ENCODE measurements at regions not wholly inside any gene's neighbourhood (a gene's known extent, or its start where the extent isn't known, plus 50 kb on each side); places are given as distances from the start of the nearest gene placed in this dataset.

DNA sequence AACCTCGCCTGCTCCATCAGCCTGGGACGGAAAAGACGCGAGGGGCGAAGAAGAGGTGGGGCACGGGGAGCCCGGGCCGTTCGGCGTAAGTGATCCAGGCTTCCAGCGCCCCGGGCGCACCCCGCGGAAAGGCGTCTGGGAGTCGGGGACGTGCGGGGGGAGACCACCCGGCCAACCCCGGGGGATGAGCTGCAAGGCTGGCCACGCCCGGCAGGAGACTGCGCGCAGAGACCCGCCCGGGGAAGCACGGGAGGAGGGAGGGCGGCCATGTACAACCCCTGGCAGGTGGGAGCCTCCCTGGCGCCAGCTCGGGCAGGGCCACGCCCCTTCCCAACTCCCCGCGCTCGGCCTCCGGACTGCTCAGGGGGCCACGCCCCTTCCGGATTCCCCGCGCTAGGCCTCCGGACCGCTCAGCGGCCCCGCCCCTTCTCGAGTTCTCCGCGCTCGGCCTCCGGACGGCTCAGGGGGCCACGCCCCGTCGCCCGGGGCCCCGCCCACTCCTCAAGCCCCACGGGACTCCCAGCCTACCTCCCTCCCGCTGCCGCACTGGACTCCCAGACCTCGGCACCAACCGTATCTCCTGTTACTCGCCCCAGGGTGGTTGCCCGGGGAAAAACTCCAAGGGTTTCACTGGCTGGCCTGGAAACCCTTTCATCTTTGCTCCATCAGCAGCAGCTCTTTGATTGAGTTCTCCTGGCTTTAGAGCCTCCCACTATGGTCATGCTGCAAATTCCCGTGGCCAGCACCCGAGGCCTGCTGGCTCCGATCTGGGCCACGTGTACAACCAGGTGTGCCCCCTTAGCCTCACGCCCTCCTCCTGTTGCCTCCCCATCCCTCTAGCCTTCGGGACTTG, 284.4 kb downstream of the ZEB1 start (continued):
- TF ChIP-seq ZBTB48 (tag by site-specific recombination; IDR thresholded peaks at IDR 0.05) = peak; percentile 76
- no peak for TF ChIP-seq ZNF132 (tag by site-specific recombination; IDR thresholded peaks at IDR 0.05; ENCODE audit: borderline replicate concordance)
- TF ChIP-seq SP7 (tag by site-specific recombination; IDR thresholded peaks at IDR 0.05) = peak; percentile 59; the same call in 1 of the 2 replicates
- TF ChIP-seq, protein P1, sequence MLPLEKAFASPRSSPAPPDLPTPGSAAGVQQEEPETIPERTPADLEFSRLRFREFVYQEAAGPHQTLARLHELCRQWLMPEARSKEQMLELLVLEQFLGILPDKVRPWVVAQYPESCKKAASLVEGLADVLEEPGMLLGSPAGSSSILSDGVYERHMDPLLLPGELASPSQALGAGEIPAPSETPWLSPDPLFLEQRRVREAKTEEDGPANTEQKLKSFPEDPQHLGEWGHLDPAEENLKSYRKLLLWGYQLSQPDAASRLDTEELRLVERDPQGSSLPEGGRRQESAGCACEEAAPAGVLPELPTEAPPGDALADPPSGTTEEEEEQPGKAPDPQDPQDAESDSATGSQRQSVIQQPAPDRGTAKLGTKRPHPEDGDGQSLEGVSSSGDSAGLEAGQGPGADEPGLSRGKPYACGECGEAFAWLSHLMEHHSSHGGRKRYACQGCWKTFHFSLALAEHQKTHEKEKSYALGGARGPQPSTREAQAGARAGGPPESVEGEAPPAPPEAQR (tag by site-specific recombination; IDR thresholded peaks at IDR 0.05) = no peak
- TF ChIP-seq ZNF2 (tag by site-specific recombination; IDR thresholded peaks at IDR 0.05) = no peak
- TF ChIP-seq ZNF239 (tag by site-specific recombination; IDR thresholded peaks at IDR 0.05) = no peak
- TF ChIP-seq, protein P2, sequence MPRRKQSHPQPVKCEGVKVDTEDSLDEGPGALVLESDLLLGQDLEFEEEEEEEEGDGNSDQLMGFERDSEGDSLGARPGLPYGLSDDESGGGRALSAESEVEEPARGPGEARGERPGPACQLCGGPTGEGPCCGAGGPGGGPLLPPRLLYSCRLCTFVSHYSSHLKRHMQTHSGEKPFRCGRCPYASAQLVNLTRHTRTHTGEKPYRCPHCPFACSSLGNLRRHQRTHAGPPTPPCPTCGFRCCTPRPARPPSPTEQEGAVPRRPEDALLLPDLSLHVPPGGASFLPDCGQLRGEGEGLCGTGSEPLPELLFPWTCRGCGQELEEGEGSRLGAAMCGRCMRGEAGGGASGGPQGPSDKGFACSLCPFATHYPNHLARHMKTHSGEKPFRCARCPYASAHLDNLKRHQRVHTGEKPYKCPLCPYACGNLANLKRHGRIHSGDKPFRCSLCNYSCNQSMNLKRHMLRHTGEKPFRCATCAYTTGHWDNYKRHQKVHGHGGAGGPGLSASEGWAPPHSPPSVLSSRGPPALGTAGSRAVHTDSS (tag by site-specific recombination; IDR thresholded peaks at IDR 0.05) = no peak
- no peak for TF ChIP-seq OSR2 (tag by site-specific recombination; IDR thresholded peaks at IDR 0.05)
- TF ChIP-seq YY2 (tag by site-specific recombination; IDR thresholded peaks at IDR 0.05) = no peak
- peak; percentile 78; the same call in 1 of the 2 replicates for TF ChIP-seq ZBTB7A (tag by site-specific recombination; IDR thresholded peaks at IDR 0.05; ENCODE audit: low read depth)
- TF ChIP-seq ZBTB1 (tag by site-specific recombination; IDR thresholded peaks at IDR 0.05) = no peak
- TF ChIP-seq, protein P3, sequence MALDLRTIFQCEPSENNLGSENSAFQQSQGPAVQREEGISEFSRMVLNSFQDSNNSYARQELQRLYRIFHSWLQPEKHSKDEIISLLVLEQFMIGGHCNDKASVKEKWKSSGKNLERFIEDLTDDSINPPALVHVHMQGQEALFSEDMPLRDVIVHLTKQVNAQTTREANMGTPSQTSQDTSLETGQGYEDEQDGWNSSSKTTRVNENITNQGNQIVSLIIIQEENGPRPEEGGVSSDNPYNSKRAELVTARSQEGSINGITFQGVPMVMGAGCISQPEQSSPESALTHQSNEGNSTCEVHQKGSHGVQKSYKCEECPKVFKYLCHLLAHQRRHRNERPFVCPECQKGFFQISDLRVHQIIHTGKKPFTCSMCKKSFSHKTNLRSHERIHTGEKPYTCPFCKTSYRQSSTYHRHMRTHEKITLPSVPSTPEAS (tag by site-specific recombination; IDR thresholded peaks at IDR 0.05) = no peak
- TF ChIP-seq ZNF658 (tag by site-specific recombination; IDR thresholded peaks at IDR 0.05) = no peak
- TF ChIP-seq ZNF530 (tag by site-specific recombination; IDR thresholded peaks at IDR 0.05; ENCODE audit: low read depth) = no peak
- peak; percentile 64 for TF ChIP-seq ZNF341 (tag by site-specific recombination; IDR thresholded peaks at IDR 0.05; ENCODE audit: low read depth)
- peak; percentile 91 for TF ChIP-seq KLF16 (tag by site-specific recombination; IDR thresholded peaks at IDR 0.05)
- peak; percentile 77; the same call in 1 of the 2 replicates for TF ChIP-seq IKZF3 (tag by site-specific recombination; IDR thresholded peaks at IDR 0.05)
- TF ChIP-seq, protein P4, sequence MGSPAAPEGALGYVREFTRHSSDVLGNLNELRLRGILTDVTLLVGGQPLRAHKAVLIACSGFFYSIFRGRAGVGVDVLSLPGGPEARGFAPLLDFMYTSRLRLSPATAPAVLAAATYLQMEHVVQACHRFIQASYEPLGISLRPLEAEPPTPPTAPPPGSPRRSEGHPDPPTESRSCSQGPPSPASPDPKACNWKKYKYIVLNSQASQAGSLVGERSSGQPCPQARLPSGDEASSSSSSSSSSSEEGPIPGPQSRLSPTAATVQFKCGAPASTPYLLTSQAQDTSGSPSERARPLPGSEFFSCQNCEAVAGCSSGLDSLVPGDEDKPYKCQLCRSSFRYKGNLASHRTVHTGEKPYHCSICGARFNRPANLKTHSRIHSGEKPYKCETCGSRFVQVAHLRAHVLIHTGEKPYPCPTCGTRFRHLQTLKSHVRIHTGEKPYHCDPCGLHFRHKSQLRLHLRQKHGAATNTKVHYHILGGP (tag by site-specific recombination; IDR thresholded peaks at IDR 0.05) = no peak
- no peak for TF ChIP-seq MEIS1 (CRISPR knock-in tag; IDR thresholded peaks at IDR 0.05; ENCODE audit: borderline replicate concordance)
- TF ChIP-seq, protein P5, sequence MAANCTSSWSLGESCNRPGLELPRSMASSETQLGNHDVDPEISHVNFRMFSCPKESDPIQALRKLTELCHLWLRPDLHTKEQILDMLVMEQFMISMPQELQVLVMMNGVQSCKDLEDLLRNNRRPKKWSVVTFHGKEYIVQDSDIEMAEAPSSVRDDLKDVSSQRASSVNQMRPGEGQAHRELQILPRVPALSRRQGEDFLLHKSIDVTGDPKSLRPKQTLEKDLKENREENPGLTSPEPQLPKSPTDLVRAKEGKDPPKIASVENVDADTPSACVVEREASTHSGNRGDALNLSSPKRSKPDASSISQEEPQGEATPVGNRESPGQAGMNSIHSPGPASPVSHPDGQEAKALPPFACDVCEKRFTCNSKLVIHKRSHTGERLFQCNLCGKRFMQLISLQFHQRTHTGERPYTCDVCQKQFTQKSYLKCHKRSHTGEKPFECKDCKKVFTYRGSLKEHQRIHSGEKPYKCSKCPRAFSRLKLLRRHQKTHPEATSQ (tag by site-specific recombination; IDR thresholded peaks at IDR 0.05) = no peak
- TF ChIP-seq ZNF121 (tag by site-specific recombination; IDR thresholded peaks at IDR 0.05) = no peak
- no peak for TF ChIP-seq ZFP37 (tag by site-specific recombination; IDR thresholded peaks at IDR 0.05)
- TF ChIP-seq ZNF558 (tag by site-specific recombination; IDR thresholded peaks at IDR 0.05) = no peak
- TF ChIP-seq, protein P6, sequence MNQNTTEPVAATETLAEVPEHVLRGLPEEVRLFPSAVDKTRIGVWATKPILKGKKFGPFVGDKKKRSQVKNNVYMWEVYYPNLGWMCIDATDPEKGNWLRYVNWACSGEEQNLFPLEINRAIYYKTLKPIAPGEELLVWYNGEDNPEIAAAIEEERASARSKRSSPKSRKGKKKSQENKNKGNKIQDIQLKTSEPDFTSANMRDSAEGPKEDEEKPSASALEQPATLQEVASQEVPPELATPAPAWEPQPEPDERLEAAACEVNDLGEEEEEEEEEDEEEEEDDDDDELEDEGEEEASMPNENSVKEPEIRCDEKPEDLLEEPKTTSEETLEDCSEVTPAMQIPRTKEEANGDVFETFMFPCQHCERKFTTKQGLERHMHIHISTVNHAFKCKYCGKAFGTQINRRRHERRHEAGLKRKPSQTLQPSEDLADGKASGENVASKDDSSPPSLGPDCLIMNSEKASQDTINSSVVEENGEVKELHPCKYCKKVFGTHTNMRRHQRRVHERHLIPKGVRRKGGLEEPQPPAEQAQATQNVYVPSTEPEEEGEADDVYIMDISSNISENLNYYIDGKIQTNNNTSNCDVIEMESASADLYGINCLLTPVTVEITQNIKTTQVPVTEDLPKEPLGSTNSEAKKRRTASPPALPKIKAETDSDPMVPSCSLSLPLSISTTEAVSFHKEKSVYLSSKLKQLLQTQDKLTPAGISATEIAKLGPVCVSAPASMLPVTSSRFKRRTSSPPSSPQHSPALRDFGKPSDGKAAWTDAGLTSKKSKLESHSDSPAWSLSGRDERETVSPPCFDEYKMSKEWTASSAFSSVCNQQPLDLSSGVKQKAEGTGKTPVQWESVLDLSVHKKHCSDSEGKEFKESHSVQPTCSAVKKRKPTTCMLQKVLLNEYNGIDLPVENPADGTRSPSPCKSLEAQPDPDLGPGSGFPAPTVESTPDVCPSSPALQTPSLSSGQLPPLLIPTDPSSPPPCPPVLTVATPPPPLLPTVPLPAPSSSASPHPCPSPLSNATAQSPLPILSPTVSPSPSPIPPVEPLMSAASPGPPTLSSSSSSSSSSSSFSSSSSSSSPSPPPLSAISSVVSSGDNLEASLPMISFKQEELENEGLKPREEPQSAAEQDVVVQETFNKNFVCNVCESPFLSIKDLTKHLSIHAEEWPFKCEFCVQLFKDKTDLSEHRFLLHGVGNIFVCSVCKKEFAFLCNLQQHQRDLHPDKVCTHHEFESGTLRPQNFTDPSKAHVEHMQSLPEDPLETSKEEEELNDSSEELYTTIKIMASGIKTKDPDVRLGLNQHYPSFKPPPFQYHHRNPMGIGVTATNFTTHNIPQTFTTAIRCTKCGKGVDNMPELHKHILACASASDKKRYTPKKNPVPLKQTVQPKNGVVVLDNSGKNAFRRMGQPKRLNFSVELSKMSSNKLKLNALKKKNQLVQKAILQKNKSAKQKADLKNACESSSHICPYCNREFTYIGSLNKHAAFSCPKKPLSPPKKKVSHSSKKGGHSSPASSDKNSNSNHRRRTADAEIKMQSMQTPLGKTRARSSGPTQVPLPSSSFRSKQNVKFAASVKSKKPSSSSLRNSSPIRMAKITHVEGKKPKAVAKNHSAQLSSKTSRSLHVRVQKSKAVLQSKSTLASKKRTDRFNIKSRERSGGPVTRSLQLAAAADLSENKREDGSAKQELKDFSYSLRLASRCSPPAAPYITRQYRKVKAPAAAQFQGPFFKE (tag by site-specific recombination; IDR thresholded peaks at IDR 0.05; ENCODE audit: borderline replicate concordance) = no peak
- TF ChIP-seq ZNF248 (tag by site-specific recombination; IDR thresholded peaks at IDR 0.05) = no peak
- no peak for TF ChIP-seq SETDB1 (IDR thresholded peaks at IDR 0.05; ENCODE audit: insufficient read length, low read length)
- no peak for TF ChIP-seq ZNF138 (tag by site-specific recombination; IDR thresholded peaks at IDR 0.05; ENCODE audit: borderline replicate concordance)
- peak; percentile 95 for TF ChIP-seq KLF1 (tag by site-specific recombination; IDR thresholded peaks at IDR 0.05)

Data from HEK293 (cell line).